ENCODE measurements at regions not wholly inside any gene's neighbourhood (a gene's known extent, or its start where the extent isn't known, plus 50 kb on each side); places are given as distances from the start of the nearest gene placed in this dataset.

DNA sequence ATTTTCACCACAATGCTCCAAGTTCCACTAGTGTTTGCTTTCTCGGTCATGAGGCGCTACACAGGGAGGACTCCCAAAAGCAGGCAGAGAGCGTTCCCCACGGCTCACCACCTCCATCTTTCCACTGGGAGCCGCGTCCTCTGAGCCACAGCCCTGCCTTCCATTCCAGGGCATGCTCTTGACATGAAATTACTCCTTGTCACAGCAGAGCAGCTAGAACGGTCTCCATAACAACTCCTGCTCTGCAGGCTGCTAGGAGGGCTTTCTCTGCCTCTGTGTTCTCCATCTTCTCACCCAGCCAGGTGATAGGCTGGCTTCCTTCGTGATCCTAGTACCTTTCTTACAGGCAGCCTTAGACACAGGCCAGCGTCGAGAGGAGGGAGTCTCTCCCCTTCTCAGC lies 171.8 kb upstream of the UBL3 start:
- Histone ChIP-seq H3K4me1 (ENCODE audit: control insufficient read depth in 1 of 2, insufficient read depth in 2 of 2, low read depth in 1 of 2, low read length in 1 of 2) (peaks cover 4 to 30% of the 10 kb centered on the region in 2 experiments; a peak in 2 of 4 replicates), H3K4me2 (no peak overlapping the region), H3K4me3 (ENCODE audit: low read depth in 2 of 2, low read length in 1 of 2) (no peak overlapping the region), H3K27me3 (ENCODE audit: insufficient read depth) (no peaks in the 10 kb centered on the region), H3K9me2 (no peaks in the 10 kb centered on the region), H3K79me2 (ENCODE audit: insufficient read depth) (no peaks in the 10 kb centered on the region), H3K9me3 (no peaks in the 10 kb centered on the region), H3F3A (replicated peaks; ENCODE audit: insufficient read depth) (no peaks in the 10 kb centered on the region), H4K20me1 (ENCODE audit: insufficient read depth) (no peaks in the 10 kb centered on the region), H3K27ac (ENCODE audit: low read depth in 2 of 2, low read length in 1 of 2) (no peak overlapping the region), H2AFZ (ENCODE audit: low read depth) (no peak overlapping the region), H3K9ac (no peak overlapping the region), H3K36me3 (replicated peaks in 1 of 2; ENCODE audit: control insufficient read depth in 1 of 2, insufficient read depth in 2 of 2, low read length in 1 of 2) (no peaks in the 10 kb centered on the region)
- no peak for DNase-seq
- WGBS (ENCODE audit: low lambda C conversion rate), result 89% methylated on average over 10 of the region's 10 CpGs
- TF ChIP-seq RXRA (IDR thresholded peaks at IDR 0.05; ENCODE audit: borderline replicate concordance, low read depth) (no peak), GABPA (IDR thresholded peaks at IDR 0.05; ENCODE audit: low read depth) (no peak)
- TF ChIP-seq, protein P1, sequence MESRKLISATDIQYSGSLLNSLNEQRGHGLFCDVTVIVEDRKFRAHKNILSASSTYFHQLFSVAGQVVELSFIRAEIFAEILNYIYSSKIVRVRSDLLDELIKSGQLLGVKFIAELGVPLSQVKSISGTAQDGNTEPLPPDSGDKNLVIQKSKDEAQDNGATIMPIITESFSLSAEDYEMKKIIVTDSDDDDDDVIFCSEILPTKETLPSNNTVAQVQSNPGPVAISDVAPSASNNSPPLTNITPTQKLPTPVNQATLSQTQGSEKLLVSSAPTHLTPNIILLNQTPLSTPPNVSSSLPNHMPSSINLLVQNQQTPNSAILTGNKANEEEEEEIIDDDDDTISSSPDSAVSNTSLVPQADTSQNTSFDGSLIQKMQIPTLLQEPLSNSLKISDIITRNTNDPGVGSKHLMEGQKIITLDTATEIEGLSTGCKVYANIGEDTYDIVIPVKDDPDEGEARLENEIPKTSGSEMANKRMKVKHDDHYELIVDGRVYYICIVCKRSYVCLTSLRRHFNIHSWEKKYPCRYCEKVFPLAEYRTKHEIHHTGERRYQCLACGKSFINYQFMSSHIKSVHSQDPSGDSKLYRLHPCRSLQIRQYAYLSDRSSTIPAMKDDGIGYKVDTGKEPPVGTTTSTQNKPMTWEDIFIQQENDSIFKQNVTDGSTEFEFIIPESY (IDR thresholded peaks at IDR 0.05; ENCODE audit: borderline replicate concordance, low read depth), result no peak
- TF ChIP-seq, protein P2, sequence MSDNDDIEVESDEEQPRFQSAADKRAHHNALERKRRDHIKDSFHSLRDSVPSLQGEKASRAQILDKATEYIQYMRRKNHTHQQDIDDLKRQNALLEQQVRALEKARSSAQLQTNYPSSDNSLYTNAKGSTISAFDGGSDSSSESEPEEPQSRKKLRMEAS (IDR thresholded peaks at IDR 0.05; ENCODE audit: low read depth), result no peak
- CTCF ChIA-PET, result interaction anchor here (1.0 kb wide), 1 partner anchor 31 kb away, joined by 3 read pairs; no protein-coding TSS in a partner anchor
- POLR2A ChIA-PET, result no interaction called here

DNA sequence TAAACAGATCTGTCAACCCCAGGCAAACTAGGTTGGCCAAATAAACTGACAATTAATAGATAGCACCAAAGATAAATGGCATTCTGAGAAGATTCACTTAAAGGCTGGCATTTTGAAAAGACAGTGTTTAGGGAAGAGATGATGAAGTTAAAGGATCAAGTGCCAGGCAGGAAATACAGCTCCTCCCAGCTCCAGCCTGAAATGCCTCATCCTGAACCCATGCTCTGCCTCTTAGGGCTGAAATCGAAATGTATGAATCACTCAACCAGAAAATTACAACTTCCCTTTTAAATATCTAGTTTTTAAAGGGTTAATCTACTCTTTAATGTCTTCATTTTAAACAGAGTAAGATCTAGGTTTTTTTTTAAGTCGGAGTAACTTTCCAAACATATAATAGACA lies 171.2 kb upstream of the UBL3 start:
- no peaks in the 10 kb centered on the region for H4K20me1 ChIP-seq (ENCODE audit: insufficient read depth)
- no peak overlapping the region for H3K9ac ChIP-seq
- H3K4me3 ChIP-seq (ENCODE audit: low read depth in 2 of 2, low read length in 1 of 2), result no peak overlapping the region
- CTCF ChIA-PET, result interaction anchor here (1.0 kb wide), 1 partner anchor 30 kb away, joined by 3 read pairs; no protein-coding TSS in a partner anchor
- 62% methylated on average over 2 of the region's 2 CpGs for WGBS (ENCODE audit: low lambda C conversion rate)
- H3K27ac ChIP-seq (ENCODE audit: low read depth in 2 of 2, low read length in 1 of 2), result no peak overlapping the region
- no peaks in the 10 kb centered on the region for H3K27me3 ChIP-seq (ENCODE audit: insufficient read depth)
- H2AFZ ChIP-seq (ENCODE audit: low read depth), result no peak overlapping the region
- TF ChIP-seq FOXJ3 (CRISPR knock-in tag; IDR thresholded peaks at IDR 0.05), result no peak
- TF ChIP-seq, protein P3, sequence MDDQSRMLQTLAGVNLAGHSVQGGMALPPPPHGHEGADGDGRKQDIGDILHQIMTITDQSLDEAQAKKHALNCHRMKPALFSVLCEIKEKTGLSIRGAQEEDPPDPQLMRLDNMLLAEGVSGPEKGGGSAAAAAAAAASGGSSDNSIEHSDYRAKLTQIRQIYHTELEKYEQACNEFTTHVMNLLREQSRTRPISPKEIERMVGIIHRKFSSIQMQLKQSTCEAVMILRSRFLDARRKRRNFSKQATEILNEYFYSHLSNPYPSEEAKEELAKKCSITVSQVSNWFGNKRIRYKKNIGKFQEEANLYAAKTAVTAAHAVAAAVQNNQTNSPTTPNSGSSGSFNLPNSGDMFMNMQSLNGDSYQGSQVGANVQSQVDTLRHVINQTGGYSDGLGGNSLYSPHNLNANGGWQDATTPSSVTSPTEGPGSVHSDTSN (IDR thresholded peaks at IDR 0.05), result 0 out of 2 replicates have a peak, but pooled peaks have one; percentile 7
- TF ChIP-seq, protein P4, sequence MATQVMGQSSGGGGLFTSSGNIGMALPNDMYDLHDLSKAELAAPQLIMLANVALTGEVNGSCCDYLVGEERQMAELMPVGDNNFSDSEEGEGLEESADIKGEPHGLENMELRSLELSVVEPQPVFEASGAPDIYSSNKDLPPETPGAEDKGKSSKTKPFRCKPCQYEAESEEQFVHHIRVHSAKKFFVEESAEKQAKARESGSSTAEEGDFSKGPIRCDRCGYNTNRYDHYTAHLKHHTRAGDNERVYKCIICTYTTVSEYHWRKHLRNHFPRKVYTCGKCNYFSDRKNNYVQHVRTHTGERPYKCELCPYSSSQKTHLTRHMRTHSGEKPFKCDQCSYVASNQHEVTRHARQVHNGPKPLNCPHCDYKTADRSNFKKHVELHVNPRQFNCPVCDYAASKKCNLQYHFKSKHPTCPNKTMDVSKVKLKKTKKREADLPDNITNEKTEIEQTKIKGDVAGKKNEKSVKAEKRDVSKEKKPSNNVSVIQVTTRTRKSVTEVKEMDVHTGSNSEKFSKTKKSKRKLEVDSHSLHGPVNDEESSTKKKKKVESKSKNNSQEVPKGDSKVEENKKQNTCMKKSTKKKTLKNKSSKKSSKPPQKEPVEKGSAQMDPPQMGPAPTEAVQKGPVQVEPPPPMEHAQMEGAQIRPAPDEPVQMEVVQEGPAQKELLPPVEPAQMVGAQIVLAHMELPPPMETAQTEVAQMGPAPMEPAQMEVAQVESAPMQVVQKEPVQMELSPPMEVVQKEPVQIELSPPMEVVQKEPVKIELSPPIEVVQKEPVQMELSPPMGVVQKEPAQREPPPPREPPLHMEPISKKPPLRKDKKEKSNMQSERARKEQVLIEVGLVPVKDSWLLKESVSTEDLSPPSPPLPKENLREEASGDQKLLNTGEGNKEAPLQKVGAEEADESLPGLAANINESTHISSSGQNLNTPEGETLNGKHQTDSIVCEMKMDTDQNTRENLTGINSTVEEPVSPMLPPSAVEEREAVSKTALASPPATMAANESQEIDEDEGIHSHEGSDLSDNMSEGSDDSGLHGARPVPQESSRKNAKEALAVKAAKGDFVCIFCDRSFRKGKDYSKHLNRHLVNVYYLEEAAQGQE (IDR thresholded peaks at IDR 0.05; ENCODE audit: low read depth, low read length), result no peak
- no peak for TF ChIP-seq RFX5 (IDR thresholded peaks at IDR 0.05; ENCODE audit: low read length)
- no peak for TF ChIP-seq SIN3A (IDR thresholded peaks at IDR 0.05; ENCODE audit: borderline replicate concordance, low read depth, low read length)
- no peaks in the 10 kb centered on the region for H3F3A ChIP-seq (replicated peaks; ENCODE audit: insufficient read depth)
- peak overlapping the region; percentile 52; the same call in 1 of the 2 replicates for H3K4me2 ChIP-seq
- no peak for DNase-seq
- no peaks in the 10 kb centered on the region for H3K79me2 ChIP-seq (ENCODE audit: insufficient read depth)
- H3K9me2 ChIP-seq, result no peaks in the 10 kb centered on the region
- no peaks in the 10 kb centered on the region for H3K9me3 ChIP-seq
- peaks cover 4 to 30% of the 10 kb centered on the region in 2 experiments; a peak in 2 of 4 replicates for H3K4me1 ChIP-seq (ENCODE audit: control insufficient read depth in 1 of 2, insufficient read depth in 2 of 2, low read depth in 1 of 2, low read length in 1 of 2)
- POLR2A ChIA-PET, result no interaction called here
- no peaks in the 10 kb centered on the region for H3K36me3 ChIP-seq (replicated peaks in 1 of 2; ENCODE audit: control insufficient read depth in 1 of 2, insufficient read depth in 2 of 2, low read length in 1 of 2)

Data from SK-N-SH (cell line).